Stomach (tissue), 4 donors: ENCODE measurements at regions not wholly inside any gene's neighbourhood (a gene's known extent, or its start where the extent isn't known, plus 50 kb on each side); places are given as distances from the start of the nearest gene placed in this dataset.

ENCODE experiments used
- CTCF ChIP-seq, 7 experiments: fragments of 450-650 bp in 4 of 7; fragments of 200-600 bp in 3 of 7; sonication (generic) in 3 of 7; IDR thresholded peaks; one replicate each; pipeline ENCODE4 v1.5.1; 2016 to 2019; ENCODE audit warnings: antibody characterized with exemption in 7 of 7, control low read depth in 2 of 7, mild to moderate bottlenecking in 1 of 7
- POLR2A ChIP-seq, 4 donors: fragments of 450-650 bp; IDR thresholded peaks; one replicate each; pipeline ENCODE4 v1.6.1; 2016; ENCODE audit warnings: antibody characterized with exemption in 4 of 4, control low read depth in 2 of 4, mild to moderate bottlenecking in 1 of 4, moderate library complexity in 1 of 4

GRCh38 chr3:27613846-27614500 lies 108.2 kb downstream of the EOMES start:
- TF ChIP-seq POLR2A (IDR thresholded peaks at IDR 0.05): no peak
- TF ChIP-seq CTCF (IDR thresholded peaks at IDR 0.05): no peak
